ENCODE measurements at regions not wholly inside any gene's neighbourhood (a gene's known extent, or its start where the extent isn't known, plus 50 kb on each side); places are given as distances from the start of the nearest gene placed in this dataset.

DNA sequence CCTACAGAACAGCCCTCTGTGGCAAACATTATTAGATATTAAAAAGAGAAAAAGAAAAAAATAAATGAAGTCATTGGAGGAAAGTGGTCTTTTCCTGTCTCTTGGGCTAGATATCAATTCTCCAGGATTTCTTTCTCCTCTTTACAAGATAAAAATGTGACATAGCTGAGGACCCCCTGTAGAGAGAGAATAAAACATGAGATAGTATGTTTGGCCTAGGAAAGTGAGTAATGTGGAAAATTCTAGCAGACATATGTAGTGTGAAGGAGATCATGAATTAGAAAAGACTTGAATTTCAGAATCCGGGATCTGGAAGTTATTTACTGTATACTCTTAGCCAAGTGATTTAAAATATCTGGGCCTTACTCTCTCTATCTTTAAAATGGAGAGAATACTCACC is 823.1 kb downstream of the TLR4 start:
- Histone ChIP-seq H3K9me3 (ENCODE audit: control insufficient read depth, insufficient read depth, low read depth, low read length) (no peaks in the 10 kb centered on the region), H3K4me1 (ENCODE audit: control insufficient read depth, insufficient read depth, low read length) (no peaks in the 10 kb centered on the region), H3K27me3 (ENCODE audit: control insufficient read depth, insufficient read depth, low read length) (no peaks in the 10 kb centered on the region), H3K36me3 (ENCODE audit: control insufficient read depth, insufficient read depth, low read length) (no peaks in the 10 kb centered on the region), H3K27ac (ENCODE audit: low read length) (no peak overlapping the region), H3K4me3 (ENCODE audit: low read depth in 2 of 2, low read length in 2 of 2) (no peak overlapping the region)
- in situ Hi-C loops (cut with HindIII; ENCODE audit: low pct_unique_long_range_greater_than_20kb, low sequenced_read_pairs): no loop called here
- ChIA-PET CTCF (no interaction called here), POLR2A (no interaction called here)
- intact Hi-C loops (cut with micrococcal nuclease; ENCODE audit: unreplicated experiment): no loop called here
- ATAC-seq: no peak
- no peak for TF ChIP-seq POLR2AphosphoS5 (IDR thresholded peaks at IDR 0.05; ENCODE audit: low read depth, low read length)
- TF ChIP-seq SIN3A (IDR thresholded peaks at IDR 0.05; ENCODE audit: borderline replicate concordance, insufficient read depth, low read depth, low read length): no peak
- no peak for TF ChIP-seq TCF7L2 (IDR thresholded peaks at IDR 0.05; ENCODE audit: low read depth, low read length)
- TF ChIP-seq, protein P1, sequence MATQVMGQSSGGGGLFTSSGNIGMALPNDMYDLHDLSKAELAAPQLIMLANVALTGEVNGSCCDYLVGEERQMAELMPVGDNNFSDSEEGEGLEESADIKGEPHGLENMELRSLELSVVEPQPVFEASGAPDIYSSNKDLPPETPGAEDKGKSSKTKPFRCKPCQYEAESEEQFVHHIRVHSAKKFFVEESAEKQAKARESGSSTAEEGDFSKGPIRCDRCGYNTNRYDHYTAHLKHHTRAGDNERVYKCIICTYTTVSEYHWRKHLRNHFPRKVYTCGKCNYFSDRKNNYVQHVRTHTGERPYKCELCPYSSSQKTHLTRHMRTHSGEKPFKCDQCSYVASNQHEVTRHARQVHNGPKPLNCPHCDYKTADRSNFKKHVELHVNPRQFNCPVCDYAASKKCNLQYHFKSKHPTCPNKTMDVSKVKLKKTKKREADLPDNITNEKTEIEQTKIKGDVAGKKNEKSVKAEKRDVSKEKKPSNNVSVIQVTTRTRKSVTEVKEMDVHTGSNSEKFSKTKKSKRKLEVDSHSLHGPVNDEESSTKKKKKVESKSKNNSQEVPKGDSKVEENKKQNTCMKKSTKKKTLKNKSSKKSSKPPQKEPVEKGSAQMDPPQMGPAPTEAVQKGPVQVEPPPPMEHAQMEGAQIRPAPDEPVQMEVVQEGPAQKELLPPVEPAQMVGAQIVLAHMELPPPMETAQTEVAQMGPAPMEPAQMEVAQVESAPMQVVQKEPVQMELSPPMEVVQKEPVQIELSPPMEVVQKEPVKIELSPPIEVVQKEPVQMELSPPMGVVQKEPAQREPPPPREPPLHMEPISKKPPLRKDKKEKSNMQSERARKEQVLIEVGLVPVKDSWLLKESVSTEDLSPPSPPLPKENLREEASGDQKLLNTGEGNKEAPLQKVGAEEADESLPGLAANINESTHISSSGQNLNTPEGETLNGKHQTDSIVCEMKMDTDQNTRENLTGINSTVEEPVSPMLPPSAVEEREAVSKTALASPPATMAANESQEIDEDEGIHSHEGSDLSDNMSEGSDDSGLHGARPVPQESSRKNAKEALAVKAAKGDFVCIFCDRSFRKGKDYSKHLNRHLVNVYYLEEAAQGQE (IDR thresholded peaks at IDR 0.05; ENCODE audit: insufficient read depth in 1 of 2, low read depth in 2 of 2, low read length in 1 of 2): no peak
- no peak for TF ChIP-seq CTCF (IDR thresholded peaks at IDR 0.05)
- BruUV-seq (replicated peaks): no TSS peak
- no peak for DNase-seq (ENCODE audit: low read depth, low spot score)

- no peak for ATAC-seq
- H3K27ac ChIP-seq (ENCODE audit: low read length): no peak overlapping the region
- no peaks in the 10 kb centered on the region for H3K36me3 ChIP-seq (ENCODE audit: control insufficient read depth, insufficient read depth, low read length)
- intact Hi-C loops (cut with micrococcal nuclease; ENCODE audit: unreplicated experiment) (no loop called here), in situ Hi-C loops (cut with HindIII; ENCODE audit: low pct_unique_long_range_greater_than_20kb, low sequenced_read_pairs) (no loop called here)
- no peak for DNase-seq (ENCODE audit: low read depth, low spot score)
- H3K4me3 ChIP-seq (ENCODE audit: low read depth in 2 of 2, low read length in 2 of 2): no peak overlapping the region
- ChIA-PET CTCF (no interaction called here), POLR2A (no interaction called here)
- H3K27me3 ChIP-seq (ENCODE audit: control insufficient read depth, insufficient read depth, low read length): no peaks in the 10 kb centered on the region
- no TSS peak for BruUV-seq (replicated peaks)
- no peaks in the 10 kb centered on the region for H3K9me3 ChIP-seq (ENCODE audit: control insufficient read depth, insufficient read depth, low read depth, low read length)
- TF ChIP-seq, protein P1 (IDR thresholded peaks at IDR 0.05; ENCODE audit: insufficient read depth in 1 of 2, low read depth in 2 of 2, low read length in 1 of 2): no peak
- TF ChIP-seq POLR2AphosphoS5 (IDR thresholded peaks at IDR 0.05; ENCODE audit: low read depth, low read length) (no peak), SIN3A (IDR thresholded peaks at IDR 0.05; ENCODE audit: borderline replicate concordance, insufficient read depth, low read depth, low read length) (no peak), CTCF (IDR thresholded peaks at IDR 0.05) (no peak), TCF7L2 (IDR thresholded peaks at IDR 0.05; ENCODE audit: low read depth, low read length) (no peak)
- no peaks in the 10 kb centered on the region for H3K4me1 ChIP-seq (ENCODE audit: control insufficient read depth, insufficient read depth, low read length)
Observed at GRCh38 chr9:118529210-118529609, 825.0 kb downstream of the TLR4 start.

Data from Panc1 (cell line).